ENCODE measurements at regions not wholly inside any gene's neighbourhood (a gene's known extent, or its start where the extent isn't known, plus 50 kb on each side); places are given as distances from the start of the nearest gene placed in this dataset.

GRCh38 chr6:9943026-9943425 lies 471.8 kb downstream of the TFAP2A start:
- no peak for TF ChIP-seq CTCF (IDR thresholded peaks at IDR 0.05)
- TF ChIP-seq POLR2A (IDR thresholded peaks at IDR 0.05): no peak

Data from uterus (tissue), 2 donors.